ENCODE measurements at regions not wholly inside any gene's neighbourhood (a gene's known extent, or its start where the extent isn't known, plus 50 kb on each side); places are given as distances from the start of the nearest gene placed in this dataset.

DNA sequence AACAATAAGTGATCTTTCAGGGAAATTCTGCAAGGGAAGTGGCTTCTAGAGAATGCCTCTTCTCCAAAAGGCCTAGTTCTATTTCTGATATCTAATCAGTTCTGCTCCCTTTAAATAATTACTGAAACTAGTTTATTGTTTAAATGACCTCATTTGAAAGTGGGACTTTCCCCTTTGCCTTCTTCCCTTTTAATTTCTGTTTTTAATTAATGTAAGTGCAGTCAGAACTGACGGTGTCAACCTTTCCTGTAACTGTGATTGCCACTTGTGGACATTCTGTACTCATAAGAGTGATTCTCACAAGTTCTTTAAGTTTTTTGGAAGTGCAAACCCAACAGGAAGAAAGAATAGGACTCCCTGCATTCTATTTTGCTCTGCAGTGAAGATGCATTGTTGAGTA lies 265.3 kb upstream of the PLEKHG7 start:
- H3K9me3 ChIP-seq (ENCODE audit: control insufficient read depth in 1 of 2, insufficient read depth in 1 of 2, low read depth in 1 of 2, low read length in 2 of 2) = no peaks in the 10 kb centered on the region
- H3K4me2 ChIP-seq (ENCODE audit: low read length) = no peak overlapping the region
- no peak overlapping the region for H3K4me3 ChIP-seq (replicated peaks in 1 of 2; ENCODE audit: low read depth in 1 of 2, low read length in 2 of 2)
- H3K27me3 ChIP-seq (ENCODE audit: insufficient read depth, low read length) = no peaks in the 10 kb centered on the region
- H4K20me1 ChIP-seq (ENCODE audit: insufficient read depth) = no peaks in the 10 kb centered on the region
- no peak overlapping the region for H2AFZ ChIP-seq (ENCODE audit: low read depth, low read length, poor library complexity, severe bottlenecking)
- intact Hi-C loops (cut with micrococcal nuclease) = no loop called here
- H3K9me2 ChIP-seq (ENCODE audit: insufficient read depth) = no peaks in the 10 kb centered on the region
- ChIA-PET CTCF (no interaction called here), RAD21 (ENCODE audit: low non-redundant PET in 1 of 2, low total read pairs in 2 of 2, uncharacterized antibody in 2 of 2, unreplicated experiment in 2 of 2) (no interaction called here), POLR2A (no interaction called here)
- H3K27ac ChIP-seq (ENCODE audit: low read depth, low read length) = no peak overlapping the region
- DNase-seq (ENCODE audit: low read depth, low spot score) = no peak
- H3K4me1 ChIP-seq (ENCODE audit: control insufficient read depth in 1 of 2, insufficient read depth in 2 of 2, low read length in 2 of 2) = no peaks in the 10 kb centered on the region
- no peaks in the 10 kb centered on the region for H3K79me2 ChIP-seq (ENCODE audit: insufficient read depth, low read length)
- TF ChIP-seq, protein P1, sequence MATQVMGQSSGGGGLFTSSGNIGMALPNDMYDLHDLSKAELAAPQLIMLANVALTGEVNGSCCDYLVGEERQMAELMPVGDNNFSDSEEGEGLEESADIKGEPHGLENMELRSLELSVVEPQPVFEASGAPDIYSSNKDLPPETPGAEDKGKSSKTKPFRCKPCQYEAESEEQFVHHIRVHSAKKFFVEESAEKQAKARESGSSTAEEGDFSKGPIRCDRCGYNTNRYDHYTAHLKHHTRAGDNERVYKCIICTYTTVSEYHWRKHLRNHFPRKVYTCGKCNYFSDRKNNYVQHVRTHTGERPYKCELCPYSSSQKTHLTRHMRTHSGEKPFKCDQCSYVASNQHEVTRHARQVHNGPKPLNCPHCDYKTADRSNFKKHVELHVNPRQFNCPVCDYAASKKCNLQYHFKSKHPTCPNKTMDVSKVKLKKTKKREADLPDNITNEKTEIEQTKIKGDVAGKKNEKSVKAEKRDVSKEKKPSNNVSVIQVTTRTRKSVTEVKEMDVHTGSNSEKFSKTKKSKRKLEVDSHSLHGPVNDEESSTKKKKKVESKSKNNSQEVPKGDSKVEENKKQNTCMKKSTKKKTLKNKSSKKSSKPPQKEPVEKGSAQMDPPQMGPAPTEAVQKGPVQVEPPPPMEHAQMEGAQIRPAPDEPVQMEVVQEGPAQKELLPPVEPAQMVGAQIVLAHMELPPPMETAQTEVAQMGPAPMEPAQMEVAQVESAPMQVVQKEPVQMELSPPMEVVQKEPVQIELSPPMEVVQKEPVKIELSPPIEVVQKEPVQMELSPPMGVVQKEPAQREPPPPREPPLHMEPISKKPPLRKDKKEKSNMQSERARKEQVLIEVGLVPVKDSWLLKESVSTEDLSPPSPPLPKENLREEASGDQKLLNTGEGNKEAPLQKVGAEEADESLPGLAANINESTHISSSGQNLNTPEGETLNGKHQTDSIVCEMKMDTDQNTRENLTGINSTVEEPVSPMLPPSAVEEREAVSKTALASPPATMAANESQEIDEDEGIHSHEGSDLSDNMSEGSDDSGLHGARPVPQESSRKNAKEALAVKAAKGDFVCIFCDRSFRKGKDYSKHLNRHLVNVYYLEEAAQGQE (IDR thresholded peaks at IDR 0.05; ENCODE audit: low read depth) = no peak
- no peak for TF ChIP-seq CBX3 (IDR thresholded peaks at IDR 0.05; ENCODE audit: low read depth)
- TF ChIP-seq, protein P2, sequence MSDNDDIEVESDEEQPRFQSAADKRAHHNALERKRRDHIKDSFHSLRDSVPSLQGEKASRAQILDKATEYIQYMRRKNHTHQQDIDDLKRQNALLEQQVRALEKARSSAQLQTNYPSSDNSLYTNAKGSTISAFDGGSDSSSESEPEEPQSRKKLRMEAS (IDR thresholded peaks at IDR 0.05) = no peak
- no peak for TF ChIP-seq POLR2AphosphoS5 (IDR thresholded peaks at IDR 0.05; ENCODE audit: low read depth, low read length)
- TF ChIP-seq, protein P3, sequence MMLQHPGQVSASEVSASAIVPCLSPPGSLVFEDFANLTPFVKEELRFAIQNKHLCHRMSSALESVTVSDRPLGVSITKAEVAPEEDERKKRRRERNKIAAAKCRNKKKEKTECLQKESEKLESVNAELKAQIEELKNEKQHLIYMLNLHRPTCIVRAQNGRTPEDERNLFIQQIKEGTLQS (IDR thresholded peaks at IDR 0.05) = no peak
- no peak for TF ChIP-seq RAD21 (IDR thresholded peaks at IDR 0.05; ENCODE audit: low read depth)
- no peak for TF ChIP-seq SIN3A (IDR thresholded peaks at IDR 0.05; ENCODE audit: low read depth)
- no peak for TF ChIP-seq ELF1 (IDR thresholded peaks at IDR 0.05; ENCODE audit: borderline replicate concordance, low read depth)
- no peak for TF ChIP-seq TCF7L2 (IDR thresholded peaks at IDR 0.05; ENCODE audit: borderline replicate concordance, extremely low read depth, insufficient read depth, insufficient read length)
- TF ChIP-seq CEBPB (IDR thresholded peaks at IDR 0.05; ENCODE audit: low read depth) = no peak
- no peak for TF ChIP-seq FOSL1 (IDR thresholded peaks at IDR 0.05; ENCODE audit: low read depth)
- H3K9ac ChIP-seq (ENCODE audit: low read length) = no peak overlapping the region
- no peaks in the 10 kb centered on the region for H3K36me3 ChIP-seq (ENCODE audit: control insufficient read depth in 1 of 2, insufficient read depth in 2 of 2, low read length in 2 of 2)
- ATAC-seq = no peak
- BruUV-seq (replicated peaks) = no TSS peak

Data from HCT116 (cell line).